HEK293T (cell line): ENCODE measurements at regions not wholly inside any gene's neighbourhood (a gene's known extent, or its start where the extent isn't known, plus 50 kb on each side); places are given as distances from the start of the nearest gene placed in this dataset.

Source experiments
- CTCF ChIA-PET: fragments of 350-600 bp; formaldehyde crosslinking; extraction: SDS; loops from one replicate; lab custom pipeline; 2021; ENCODE audit warnings: antibody characterized with exemption, inconsistent platforms; lab: Yijun Ruan, JAX
- POLR2A ChIA-PET: fragments of 350-600 bp; formaldehyde crosslinking; extraction: SDS; loops from one replicate; lab custom pipeline; 2020; ENCODE audit warnings: antibody characterized with exemption, inconsistent platforms; lab: Yijun Ruan, JAX
- DNase-seq: peaks from one replicate; pipeline ENCODE4 v3.0.0; 2012; ENCODE audit warnings: mixed read lengths; ENCODE audit errors: extremely low spot score
- ARNT ChIP-seq: fragments of 450-650 bp; IDR thresholded peaks from 2 replicates; pipeline ENCODE4 v1.6.1; 2017; ENCODE audit warnings: mild to moderate bottlenecking
- BHLHE40 ChIP-seq: fragments of 450-650 bp; IDR thresholded peaks from 2 replicates; pipeline ENCODE4 v1.6.1; 2016; ENCODE audit warnings: mild to moderate bottlenecking, moderate library complexity, borderline replicate concordance
- CTBP1 ChIP-seq: fragments of 450-650 bp; IDR thresholded peaks from 2 replicates; pipeline ENCODE4 v1.6.1; 2016; ENCODE audit warnings: borderline replicate concordance
- ELF4 ChIP-seq: fragments of 450-650 bp; IDR thresholded peaks from 2 replicates; pipeline ENCODE4 v1.6.1; 2017; ENCODE audit warnings: antibody characterized with exemption
- FOXA1 ChIP-seq: fragments of 450-650 bp; IDR thresholded peaks from 2 replicates; pipeline ENCODE4 v1.6.1; 2016; ENCODE audit warnings: mild to moderate bottlenecking
- FOXK2 ChIP-seq: fragments of 450-650 bp; IDR thresholded peaks from 2 replicates; pipeline ENCODE4 v1.6.1; 2016; ENCODE audit warnings: mild to moderate bottlenecking
- FOXM1 ChIP-seq: fragments of 450-650 bp; IDR thresholded peaks from 2 replicates; pipeline ENCODE4 v1.6.1; 2017; ENCODE audit warnings: mild to moderate bottlenecking, borderline replicate concordance
- HDGF ChIP-seq: fragments of 450-650 bp; IDR thresholded peaks from 2 replicates; pipeline ENCODE4 v1.6.1; 2017; ENCODE audit warnings: antibody characterized with exemption, borderline replicate concordance
- L3MBTL2 ChIP-seq: fragments of 450-650 bp; conservative IDR thresholded peaks from 2 replicates; pipeline ENCODE4 v1.6.1; 2016; ENCODE audit warnings: mild to moderate bottlenecking
- LEF1 ChIP-seq: fragments of 450-650 bp; IDR thresholded peaks from 2 replicates; pipeline ENCODE4 v1.6.1; 2017; ENCODE audit warnings: mild to moderate bottlenecking, borderline replicate concordance
- NFRKB ChIP-seq: fragments of 450-650 bp; IDR thresholded peaks from 2 replicates; pipeline ENCODE4 v1.6.1; 2016; ENCODE audit warnings: mild to moderate bottlenecking, moderate library complexity
- SP1 ChIP-seq: fragments of 450-650 bp; IDR thresholded peaks from 2 replicates; pipeline ENCODE4 v1.6.1; 2017
- SUZ12 ChIP-seq: fragments of 450-650 bp; IDR thresholded peaks from 2 replicates; pipeline ENCODE4 v1.6.1; 2016; ENCODE audit warnings: mild to moderate bottlenecking
- TARDBP ChIP-seq: fragments of 450-650 bp; IDR thresholded peaks from 2 replicates; pipeline ENCODE4 v1.6.1; 2016
- ZNF384 ChIP-seq: fragments of 450-650 bp; IDR thresholded peaks from 2 replicates; pipeline ENCODE4 v1.6.1; 2016
- TF ChIP-seq, protein P1 (sequence below): fragments of 450-650 bp; IDR thresholded peaks from 2 replicates; pipeline ENCODE4 v1.6.1; 2016

DNA sequence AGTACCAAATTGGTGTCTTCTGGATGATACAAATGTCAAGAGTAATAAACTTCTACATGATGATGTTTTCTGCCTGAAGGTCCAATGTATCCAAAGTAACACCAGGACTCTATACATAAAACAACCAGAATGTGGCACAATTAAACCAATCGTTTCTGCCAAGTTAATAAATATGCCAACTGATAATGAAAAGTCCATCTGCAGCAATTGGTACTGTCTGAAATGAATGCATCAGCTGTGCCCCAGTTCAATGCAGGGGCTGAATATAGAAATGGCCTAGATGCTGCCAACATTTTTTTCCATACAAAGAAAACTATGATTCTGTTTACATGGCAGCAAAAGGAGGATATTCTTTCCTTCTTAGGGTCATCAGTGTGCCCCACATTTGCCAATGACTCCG lies 137.2 kb upstream of the LSM8 start:
- TF ChIP-seq NFRKB (no peak), ZNF384 (no peak), HDGF (no peak), CTBP1 (no peak), FOXK2 (no peak), BHLHE40 (no peak), FOXA1 (no peak), SP1 (no peak), FOXM1 (no peak), LEF1 (no peak)
- TF ChIP-seq, protein P1, sequence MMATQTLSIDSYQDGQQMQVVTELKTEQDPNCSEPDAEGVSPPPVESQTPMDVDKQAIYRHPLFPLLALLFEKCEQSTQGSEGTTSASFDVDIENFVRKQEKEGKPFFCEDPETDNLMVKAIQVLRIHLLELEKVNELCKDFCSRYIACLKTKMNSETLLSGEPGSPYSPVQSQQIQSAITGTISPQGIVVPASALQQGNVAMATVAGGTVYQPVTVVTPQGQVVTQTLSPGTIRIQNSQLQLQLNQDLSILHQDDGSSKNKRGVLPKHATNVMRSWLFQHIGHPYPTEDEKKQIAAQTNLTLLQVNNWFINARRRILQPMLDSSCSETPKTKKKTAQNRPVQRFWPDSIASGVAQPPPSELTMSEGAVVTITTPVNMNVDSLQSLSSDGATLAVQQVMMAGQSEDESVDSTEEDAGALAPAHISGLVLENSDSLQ: no peak
- ChIA-PET POLR2A (no interaction called here), CTCF (no interaction called here)
- no peak for DNase-seq

DNA sequence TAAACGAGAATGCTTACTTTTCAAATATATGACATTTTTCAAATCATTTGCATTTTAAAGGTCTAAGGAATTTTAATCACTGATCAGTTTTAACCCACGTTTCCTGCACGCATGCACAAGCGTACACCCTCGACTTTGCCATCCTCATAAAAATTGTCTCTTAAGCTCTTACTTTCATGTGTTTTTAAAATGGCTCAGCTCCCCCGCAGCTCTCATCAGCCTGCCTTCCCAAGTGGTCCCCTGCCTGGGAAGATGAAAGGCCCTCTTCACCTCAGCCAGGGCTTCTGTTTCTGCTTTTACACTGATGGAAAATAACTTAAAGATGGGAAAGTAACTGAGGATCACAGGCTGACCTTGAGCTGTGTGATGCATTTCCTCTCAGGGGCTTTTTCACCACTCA lies 131.6 kb upstream of the LSM8 start:
- TF ChIP-seq L3MBTL2: no peak
- no peak for TF ChIP-seq SP1
- TF ChIP-seq ARNT: no peak
- no peak for TF ChIP-seq TARDBP
- TF ChIP-seq FOXM1: no peak
- TF ChIP-seq SUZ12: no peak
- no peak for TF ChIP-seq NFRKB
- TF ChIP-seq LEF1: no peak
- no peak for TF ChIP-seq HDGF
- TF ChIP-seq ZNF384: no peak
- no peak for TF ChIP-seq ELF4
- no peak for TF ChIP-seq FOXK2
- no peak for TF ChIP-seq FOXA1
- TF ChIP-seq CTBP1: no peak
- CTCF ChIA-PET: no interaction called here

DNA sequence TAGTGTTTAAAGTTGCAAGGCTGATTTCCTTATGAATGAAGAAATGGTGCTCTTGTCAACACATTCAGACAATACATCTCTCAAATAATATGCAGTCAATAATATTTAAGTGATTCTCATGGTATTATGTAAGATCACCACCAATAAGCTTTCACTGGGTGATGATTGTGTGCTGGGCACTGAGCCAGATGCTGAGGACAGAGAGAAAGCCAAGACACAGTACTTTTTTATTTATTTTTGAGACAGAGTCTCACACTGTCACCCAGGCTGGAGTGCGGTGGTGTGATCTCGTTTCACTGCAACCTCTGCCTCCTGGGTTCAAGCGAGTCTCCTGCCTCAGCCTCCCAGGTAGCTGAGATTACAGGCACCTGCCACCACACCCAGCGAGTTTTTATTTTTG lies 130.6 kb upstream of the LSM8 start:
- DNase-seq: no peak
- ChIA-PET POLR2A (no interaction called here), CTCF (no interaction called here)
- TF ChIP-seq ZNF384 (no peak), LEF1 (no peak), FOXK2 (no peak), CTBP1 (no peak)

More for the DNA sequence above, 131.6 kb upstream of the LSM8 start:
- no peak for DNase-seq
- POLR2A ChIA-PET: no interaction called here

DNA sequence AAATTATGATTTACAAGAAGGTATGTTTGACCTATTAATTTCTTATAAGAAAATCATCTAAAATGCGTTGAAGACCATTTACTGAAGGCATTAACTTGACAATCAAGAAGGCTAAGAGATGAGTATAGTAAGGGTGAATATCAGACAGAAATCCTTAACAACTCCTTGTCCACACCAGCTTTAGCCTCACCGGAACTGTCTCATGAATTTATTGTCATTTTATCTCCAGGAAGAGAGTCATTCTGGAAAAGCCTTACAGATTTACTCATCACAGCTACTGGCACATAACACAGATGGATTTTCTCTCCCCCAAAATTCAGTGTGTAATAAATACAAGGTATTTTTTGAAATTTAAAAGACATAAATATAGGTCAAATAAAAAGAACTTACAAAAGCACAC lies 129.4 kb upstream of the LSM8 start:
- POLR2A ChIA-PET: no interaction called here
- TF ChIP-seq SUZ12 (no peak), FOXA1 (no peak), ZNF384 (no peak), CTBP1 (no peak), NFRKB (no peak), FOXM1 (no peak), TARDBP (no peak)
- TF ChIP-seq, protein P1: no peak
- CTCF ChIA-PET: no interaction called here
- no peak for DNase-seq

DNA sequence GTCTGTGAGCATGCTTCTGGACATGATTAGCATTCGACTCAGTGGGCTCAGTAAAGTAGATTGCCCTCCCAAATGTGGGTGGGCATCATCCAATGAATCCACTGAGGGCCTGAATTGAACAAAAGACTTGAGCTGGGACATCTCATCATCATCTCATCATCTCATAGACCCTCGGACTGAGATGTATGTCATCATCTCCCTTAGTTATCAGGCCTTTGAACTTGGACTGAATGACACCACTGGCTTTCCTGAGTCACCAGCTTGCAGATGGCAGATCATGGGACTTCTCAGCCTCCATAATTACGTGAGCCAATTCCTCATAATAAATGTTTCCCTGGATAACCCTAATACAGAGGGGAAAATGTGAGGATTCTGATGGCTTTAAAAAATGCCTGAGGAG lies 128.3 kb upstream of the LSM8 start:
- POLR2A ChIA-PET: no interaction called here
- TF ChIP-seq SUZ12: no peak
- TF ChIP-seq ZNF384: no peak
- TF ChIP-seq LEF1: no peak
- TF ChIP-seq FOXA1: no peak
- TF ChIP-seq NFRKB: no peak
- no peak for TF ChIP-seq ELF4
- TF ChIP-seq, protein P1: no peak
- TF ChIP-seq SP1: no peak
- no peak for TF ChIP-seq L3MBTL2
- no peak for DNase-seq
- CTCF ChIA-PET: no interaction called here

DNA sequence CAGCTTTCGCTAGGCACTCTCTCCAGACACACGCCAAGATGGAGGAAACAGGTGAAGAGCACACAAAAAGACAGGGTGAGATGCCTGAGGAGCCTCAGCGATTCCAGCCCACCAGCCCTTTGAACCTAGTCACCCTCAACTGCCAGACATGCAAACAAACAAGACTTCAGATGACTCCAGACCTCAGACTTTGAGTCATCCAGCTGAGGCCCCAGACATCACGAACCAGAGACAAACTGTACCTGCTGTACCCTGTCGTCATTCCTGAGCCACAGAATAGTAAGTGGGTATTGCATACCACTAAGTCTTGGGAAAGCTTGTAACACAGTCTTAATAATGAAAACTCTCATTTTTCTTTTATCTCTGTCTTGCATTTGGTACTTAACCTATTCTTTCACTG lies 126.6 kb upstream of the LSM8 start:
- no peak for TF ChIP-seq SP1
- TF ChIP-seq HDGF: no peak
- TF ChIP-seq LEF1: no peak
- TF ChIP-seq NFRKB: no peak
- TF ChIP-seq TARDBP: no peak
- TF ChIP-seq ELF4: no peak
- TF ChIP-seq L3MBTL2: no peak
- TF ChIP-seq CTBP1: no peak
- TF ChIP-seq FOXA1: no peak
- TF ChIP-seq ARNT: no peak
- TF ChIP-seq FOXK2: no peak
- TF ChIP-seq BHLHE40: no peak
- TF ChIP-seq FOXM1: no peak
- TF ChIP-seq, protein P1: no peak
- ChIA-PET CTCF (no interaction called here), POLR2A (no interaction called here)
- DNase-seq: no peak
